ENCODE measurements at regions not wholly inside any gene's neighbourhood (a gene's known extent, or its start where the extent isn't known, plus 50 kb on each side); places are given as distances from the start of the nearest gene placed in this dataset.

DNA sequence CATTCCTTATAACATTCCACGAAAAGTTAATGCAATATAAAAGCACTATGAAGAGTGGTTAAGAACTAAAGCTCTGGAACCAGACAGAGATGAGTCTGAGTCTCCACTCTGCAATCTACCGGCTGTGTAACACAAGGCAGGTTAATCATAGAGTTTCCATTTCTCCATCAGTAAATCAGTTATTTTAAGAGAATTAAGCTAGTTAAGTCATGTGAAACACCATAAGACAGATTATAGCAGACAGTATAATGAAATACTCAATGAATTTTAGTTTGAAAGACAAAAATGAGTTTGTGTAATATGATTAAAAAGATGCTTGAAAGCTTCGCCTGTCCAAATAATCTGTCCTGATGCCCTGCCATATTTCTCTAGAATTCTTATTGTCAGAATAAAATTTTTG lies 282.6 kb upstream of the ACTRT1 start:
- no peak for TF ChIP-seq POLR2A (IDR thresholded peaks at IDR 0.05)
- TF ChIP-seq, protein P1, sequence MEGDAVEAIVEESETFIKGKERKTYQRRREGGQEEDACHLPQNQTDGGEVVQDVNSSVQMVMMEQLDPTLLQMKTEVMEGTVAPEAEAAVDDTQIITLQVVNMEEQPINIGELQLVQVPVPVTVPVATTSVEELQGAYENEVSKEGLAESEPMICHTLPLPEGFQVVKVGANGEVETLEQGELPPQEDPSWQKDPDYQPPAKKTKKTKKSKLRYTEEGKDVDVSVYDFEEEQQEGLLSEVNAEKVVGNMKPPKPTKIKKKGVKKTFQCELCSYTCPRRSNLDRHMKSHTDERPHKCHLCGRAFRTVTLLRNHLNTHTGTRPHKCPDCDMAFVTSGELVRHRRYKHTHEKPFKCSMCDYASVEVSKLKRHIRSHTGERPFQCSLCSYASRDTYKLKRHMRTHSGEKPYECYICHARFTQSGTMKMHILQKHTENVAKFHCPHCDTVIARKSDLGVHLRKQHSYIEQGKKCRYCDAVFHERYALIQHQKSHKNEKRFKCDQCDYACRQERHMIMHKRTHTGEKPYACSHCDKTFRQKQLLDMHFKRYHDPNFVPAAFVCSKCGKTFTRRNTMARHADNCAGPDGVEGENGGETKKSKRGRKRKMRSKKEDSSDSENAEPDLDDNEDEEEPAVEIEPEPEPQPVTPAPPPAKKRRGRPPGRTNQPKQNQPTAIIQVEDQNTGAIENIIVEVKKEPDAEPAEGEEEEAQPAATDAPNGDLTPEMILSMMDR (IDR thresholded peaks at IDR 0.05) = no peak

All from Peyer's patch (tissue), 4 donors.